ENCODE measurements at regions not wholly inside any gene's neighbourhood (a gene's known extent, or its start where the extent isn't known, plus 50 kb on each side); places are given as distances from the start of the nearest gene placed in this dataset.

GRCh38 chr4:100826067-100826466 is 308.2 kb upstream of the EMCN start:
- no peaks in the 10 kb centered on the region for H3K27me3 ChIP-seq (replicated peaks)
- H3K9me3 ChIP-seq (replicated peaks), result no peaks in the 10 kb centered on the region
- H3K36me3 ChIP-seq, result no peaks in the 10 kb centered on the region; the same call in 1 of the 2 replicates
- no peak overlapping the region for H3K27ac ChIP-seq
- H3K4me3 ChIP-seq, result no peak overlapping the region
- H3K4me1 ChIP-seq (replicated peaks), result peaks cover 19% of the 10 kb centered on the region
- DNase-seq (ENCODE audit: low read depth in 1 of 2, low spot score in 2 of 2), result no peak

DNA sequence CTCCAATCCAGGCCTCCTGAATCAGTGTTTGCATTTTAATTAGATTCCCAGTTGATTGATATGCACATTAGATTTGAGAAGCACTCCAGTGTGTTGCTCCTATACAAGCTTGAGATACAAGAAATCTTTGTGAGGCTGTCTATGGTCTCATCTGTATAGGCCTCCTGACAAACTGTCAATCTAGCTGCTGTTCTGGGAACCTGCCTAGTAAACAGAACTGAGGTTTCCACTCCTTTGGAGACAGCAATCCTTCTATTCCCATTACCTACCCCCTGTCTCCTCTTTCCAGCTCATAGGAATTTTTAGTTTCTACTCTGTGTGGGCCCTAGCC is 306.1 kb upstream of the EMCN start:
- H3K27ac ChIP-seq, result no peak overlapping the region
- H3K9me3 ChIP-seq (replicated peaks), result no peaks in the 10 kb centered on the region
- H3K4me1 ChIP-seq (replicated peaks), result peaks cover 14% of the 10 kb centered on the region
- no peaks in the 10 kb centered on the region; the same call in 1 of the 2 replicates for H3K36me3 ChIP-seq
- H3K27me3 ChIP-seq (replicated peaks), result no peaks in the 10 kb centered on the region
- DNase-seq (ENCODE audit: low read depth in 1 of 2, low spot score in 2 of 2), result no peak
- H3K4me3 ChIP-seq, result no peak overlapping the region

GRCh38 chr4:100823066-100823992 is 305.5 kb upstream of the EMCN start:
- H3K4me1 ChIP-seq (replicated peaks), result peaks cover 14% of the 10 kb centered on the region
- no peaks in the 10 kb centered on the region for H3K27me3 ChIP-seq (replicated peaks)
- DNase-seq (ENCODE audit: low read depth in 1 of 2, low spot score in 2 of 2), result peak in 1 of 2 experiments; percentile 43
- H3K36me3 ChIP-seq, result no peaks in the 10 kb centered on the region; the same call in 1 of the 2 replicates
- no peak overlapping the region for H3K27ac ChIP-seq
- H3K9me3 ChIP-seq (replicated peaks), result no peaks in the 10 kb centered on the region
- H3K4me3 ChIP-seq, result no peak overlapping the region

DNA sequence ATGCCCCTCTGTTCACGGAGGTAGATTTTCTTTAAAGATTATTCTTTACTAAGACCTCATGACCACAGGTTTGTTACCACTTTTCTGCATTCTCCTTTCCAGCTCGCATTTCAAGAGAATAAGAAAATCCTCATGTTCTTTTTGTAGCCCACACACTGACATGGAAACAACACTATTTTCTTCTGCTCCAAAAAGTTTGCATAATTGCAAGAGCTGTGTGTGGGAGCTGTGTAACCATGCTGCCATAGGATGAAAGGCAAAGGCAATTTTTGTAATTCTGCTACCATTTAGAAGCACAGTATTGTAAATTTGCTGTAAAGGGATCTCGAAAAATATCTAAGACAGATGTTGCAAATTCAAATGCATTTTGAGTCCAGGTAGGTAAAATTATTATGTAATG is 302.4 kb upstream of the EMCN start:
- DNase-seq (ENCODE audit: low read depth in 1 of 2, low spot score in 2 of 2), result no peak
- Histone ChIP-seq H3K36me3 (no peaks in the 10 kb centered on the region), H3K27ac (no peak overlapping the region), H3K9me3 (replicated peaks) (no peaks in the 10 kb centered on the region), H3K4me3 (no peak overlapping the region), H3K27me3 (replicated peaks) (no peaks in the 10 kb centered on the region), H3K4me1 (replicated peaks) (peaks cover 14% of the 10 kb centered on the region)

DNA sequence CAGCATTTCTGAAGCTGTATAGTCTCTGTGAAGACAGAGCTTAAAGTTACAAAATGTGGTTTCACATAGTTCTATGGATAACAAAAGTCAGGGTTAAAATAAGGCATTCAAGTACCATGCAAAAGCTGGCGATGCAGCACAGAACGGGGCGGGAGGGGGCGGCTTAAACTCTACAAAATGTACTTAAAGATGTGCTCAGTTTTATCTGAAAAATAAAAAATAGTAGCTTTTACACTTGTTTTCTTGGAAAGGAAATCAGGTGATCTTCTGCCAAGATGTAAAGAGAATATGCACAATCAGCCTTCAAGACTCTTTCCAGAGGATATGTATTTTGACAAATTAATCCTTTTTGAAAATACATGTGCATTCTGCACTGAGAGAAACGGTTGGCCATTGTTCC is 301.7 kb upstream of the EMCN start:
- no peak for DNase-seq (ENCODE audit: low read depth in 1 of 2, low spot score in 2 of 2)
- Histone ChIP-seq H3K27me3 (replicated peaks) (no peaks in the 10 kb centered on the region), H3K4me3 (no peak overlapping the region), H3K9me3 (replicated peaks) (no peaks in the 10 kb centered on the region), H3K4me1 (replicated peaks) (peaks cover 14% of the 10 kb centered on the region), H3K27ac (no peak overlapping the region), H3K36me3 (no peaks in the 10 kb centered on the region)

DNA sequence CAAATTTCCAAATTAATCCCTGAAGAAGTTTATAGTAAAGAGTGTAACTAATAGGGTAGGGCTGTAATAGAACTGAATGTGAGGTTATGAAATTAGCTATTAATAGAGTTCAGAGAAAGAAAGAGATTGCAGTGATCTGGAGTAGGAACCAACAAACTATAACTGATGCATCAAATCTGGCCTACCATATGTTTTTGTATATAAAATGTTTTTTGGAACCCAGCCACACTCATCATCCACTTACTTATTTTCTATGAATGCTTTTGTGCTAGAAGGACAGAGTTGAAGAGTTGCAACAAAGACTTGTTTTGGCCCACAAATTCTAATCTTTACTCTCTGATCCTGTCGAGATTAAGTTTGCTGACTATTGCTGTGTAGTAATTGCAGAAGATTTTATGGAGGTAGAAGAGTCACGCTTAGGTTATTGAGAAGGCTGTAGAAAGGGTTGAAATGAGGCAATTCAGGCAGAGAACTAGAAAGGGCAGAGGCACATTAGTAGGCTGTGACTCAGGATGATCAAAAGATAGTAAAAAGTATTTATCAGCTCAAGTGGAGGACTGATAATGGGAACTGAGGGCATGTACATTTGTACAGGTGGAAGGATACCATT is 298.7 kb upstream of the EMCN start:
- no peaks in the 10 kb centered on the region for H3K9me3 ChIP-seq (replicated peaks)
- no peaks in the 10 kb centered on the region for H3K36me3 ChIP-seq
- DNase-seq (ENCODE audit: low read depth in 1 of 2, low spot score in 2 of 2), result no peak
- H3K27ac ChIP-seq, result no peak overlapping the region
- peaks cover 11% of the 10 kb centered on the region for H3K4me1 ChIP-seq (replicated peaks)
- no peak overlapping the region for H3K4me3 ChIP-seq
- no peaks in the 10 kb centered on the region for H3K27me3 ChIP-seq (replicated peaks)

GRCh38 chr4:100811046-100811445 is 293.2 kb upstream of the EMCN start:
- Histone ChIP-seq H3K27me3 (replicated peaks) (no peaks in the 10 kb centered on the region), H3K4me1 (replicated peaks) (peaks cover 11% of the 10 kb centered on the region), H3K27ac (no peak overlapping the region), H3K9me3 (replicated peaks) (no peaks in the 10 kb centered on the region), H3K36me3 (no peaks in the 10 kb centered on the region), H3K4me3 (no peak overlapping the region)
- no peak for DNase-seq (ENCODE audit: low read depth in 1 of 2, low spot score in 2 of 2)

GRCh38 chr4:100809506-100809905 is 291.7 kb upstream of the EMCN start:
- Histone ChIP-seq H3K27me3 (replicated peaks) (no peaks in the 10 kb centered on the region), H3K9me3 (replicated peaks) (no peaks in the 10 kb centered on the region), H3K4me3 (no peak overlapping the region), H3K27ac (no peak overlapping the region), H3K4me1 (replicated peaks) (peaks cover 11% of the 10 kb centered on the region), H3K36me3 (no peaks in the 10 kb centered on the region)
- no peak for DNase-seq (ENCODE audit: low read depth in 1 of 2, low spot score in 2 of 2)

DNA sequence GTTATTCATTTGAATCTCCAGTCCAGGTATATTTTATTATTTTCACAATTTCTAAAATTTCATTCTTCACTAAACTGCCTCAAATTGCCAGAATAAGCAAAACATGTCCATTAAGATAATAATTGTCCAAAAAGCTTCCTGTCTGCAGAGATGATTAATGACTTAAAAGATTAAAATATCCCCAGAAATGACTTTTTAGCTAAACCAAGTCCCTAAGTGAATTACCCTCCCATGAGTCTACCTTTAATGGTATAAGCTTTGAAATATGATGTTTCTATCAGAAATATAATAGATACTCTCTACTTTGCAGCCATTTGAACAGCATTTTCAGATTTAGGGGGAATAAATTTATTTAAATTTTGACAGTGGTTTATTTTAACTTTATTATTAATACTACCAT is 289.2 kb upstream of the EMCN start:
- H3K27ac ChIP-seq, result no peak overlapping the region
- no peaks in the 10 kb centered on the region for H3K4me1 ChIP-seq (replicated peaks)
- H3K27me3 ChIP-seq (replicated peaks), result no peaks in the 10 kb centered on the region
- H3K36me3 ChIP-seq, result no peaks in the 10 kb centered on the region
- DNase-seq (ENCODE audit: low read depth in 1 of 2, low spot score in 2 of 2), result no peak
- H3K4me3 ChIP-seq, result no peak overlapping the region
- H3K9me3 ChIP-seq (replicated peaks), result no peaks in the 10 kb centered on the region

DNA sequence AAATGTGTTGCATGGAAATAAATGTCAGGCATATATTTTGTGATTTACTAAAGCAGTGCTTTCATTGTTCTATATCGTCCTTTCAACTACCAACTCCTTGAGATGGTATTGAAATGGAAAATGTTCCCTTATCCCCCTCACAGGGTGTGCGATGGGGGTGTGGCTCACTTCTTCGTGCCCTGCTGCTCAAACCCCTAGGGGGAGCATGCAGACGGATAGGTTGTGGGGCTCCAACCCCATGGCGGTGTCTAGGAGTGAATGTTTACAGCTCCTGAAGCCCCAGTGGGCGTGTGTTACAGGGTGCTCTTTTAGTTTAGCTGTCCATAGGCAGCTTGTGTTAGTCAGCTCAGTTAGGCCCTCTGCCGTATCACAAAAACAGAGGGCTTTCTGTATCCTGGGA is 287.7 kb upstream of the EMCN start:
- DNase-seq (ENCODE audit: low read depth in 1 of 2, low spot score in 2 of 2), result no peak
- H3K9me3 ChIP-seq (replicated peaks), result no peaks in the 10 kb centered on the region
- no peaks in the 10 kb centered on the region for H3K36me3 ChIP-seq
- H3K4me1 ChIP-seq (replicated peaks), result no peaks in the 10 kb centered on the region
- H3K4me3 ChIP-seq, result no peak overlapping the region
- H3K27ac ChIP-seq, result no peak overlapping the region
- no peaks in the 10 kb centered on the region for H3K27me3 ChIP-seq (replicated peaks)

GRCh38 chr4:100804576-100805360 is 286.9 kb upstream of the EMCN start:
- H3K4me3 ChIP-seq, result no peak overlapping the region
- no peaks in the 10 kb centered on the region for H3K36me3 ChIP-seq
- no peaks in the 10 kb centered on the region for H3K9me3 ChIP-seq (replicated peaks)
- DNase-seq (ENCODE audit: low read depth in 1 of 2, low spot score in 2 of 2), result no peak
- H3K27me3 ChIP-seq (replicated peaks), result no peaks in the 10 kb centered on the region
- no peaks in the 10 kb centered on the region for H3K4me1 ChIP-seq (replicated peaks)
- no peak overlapping the region for H3K27ac ChIP-seq

DNA sequence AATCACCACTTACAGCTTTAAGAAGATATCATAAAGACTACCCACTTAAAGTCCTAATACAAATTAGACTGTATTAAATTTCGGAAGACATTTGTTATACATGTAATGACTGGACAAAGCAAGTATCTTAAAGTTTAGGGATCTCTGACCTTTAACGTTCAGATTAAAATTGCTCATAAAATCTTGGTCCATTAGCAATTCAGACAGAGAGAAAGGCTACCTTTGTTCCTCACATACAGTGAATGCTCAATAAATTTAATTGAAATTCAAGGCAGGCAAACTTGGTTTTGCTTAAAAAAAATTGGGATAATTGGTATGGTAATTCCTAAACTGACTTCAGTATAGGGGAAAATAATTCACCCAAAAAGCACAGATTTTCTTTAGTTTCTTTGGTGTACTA is 285.9 kb upstream of the EMCN start:
- no peaks in the 10 kb centered on the region for H3K36me3 ChIP-seq
- H3K4me1 ChIP-seq (replicated peaks), result no peaks in the 10 kb centered on the region
- no peak overlapping the region for H3K4me3 ChIP-seq
- no peak for DNase-seq (ENCODE audit: low read depth in 1 of 2, low spot score in 2 of 2)
- no peak overlapping the region for H3K27ac ChIP-seq
- no peaks in the 10 kb centered on the region for H3K9me3 ChIP-seq (replicated peaks)
- no peaks in the 10 kb centered on the region for H3K27me3 ChIP-seq (replicated peaks)

GRCh38 chr4:100799761-100800539 is 282.1 kb upstream of the EMCN start:
- H3K36me3 ChIP-seq, result no peaks in the 10 kb centered on the region
- DNase-seq (ENCODE audit: low read depth in 1 of 2, low spot score in 2 of 2), result no peak
- H3K4me3 ChIP-seq, result no peak overlapping the region
- H3K9me3 ChIP-seq (replicated peaks), result no peaks in the 10 kb centered on the region
- H3K4me1 ChIP-seq (replicated peaks), result no peaks in the 10 kb centered on the region
- H3K27ac ChIP-seq, result no peak overlapping the region
- H3K27me3 ChIP-seq (replicated peaks), result no peaks in the 10 kb centered on the region

All from SJSA1 (cell line).